Stomach (tissue), 8 donors: ENCODE measurements at regions not wholly inside any gene's neighbourhood (a gene's known extent, or its start where the extent isn't known, plus 50 kb on each side); places are given as distances from the start of the nearest gene placed in this dataset.

Experiments used
- DNase-seq, 2 donors: peaks; one replicate each; pipeline versions ENCODE4 v3.0.0 to v3.0.0-alpha.2; 2013 to 2019
- H3K27ac ChIP-seq, 5 donors: fragments of 200-600 bp in 4 of 5; sonication (generic) in 4 of 5; one replicate each; pipeline ENCODE4 v1.5.1; 2013 to 2019; ENCODE audit warnings: mild to moderate bottlenecking in 1 of 5, moderate library complexity in 1 of 5
- H3K27me3 ChIP-seq, 3 donors: fragments of 200-600 bp; sonication (generic); one replicate each; pipeline ENCODE4 v1.5.1; 2017 to 2019; ENCODE audit warnings: mixed run types in 1 of 3
- H3K36me3 ChIP-seq, 4 donors: fragments of 200-600 bp; sonication (generic); 1 replicate in 3 of 4; 2 replicates in 1 of 4; pipeline ENCODE4 v1.5.1; 2016 to 2019
- H3K4me1 ChIP-seq, 4 donors: fragments of 200-600 bp; sonication (generic); one replicate each; pipeline ENCODE4 v1.5.1; 2016 to 2019
- H3K4me3 ChIP-seq, 4 donors: fragments of 200-600 bp; sonication (generic) in 3 of 4; one replicate each; pipeline ENCODE4 v1.5.1; 2016 to 2019; ENCODE audit warnings: mild to moderate bottlenecking in 1 of 4
- H3K9me3 ChIP-seq, 4 donors: fragments of 200-600 bp; sonication (generic); one replicate each; pipeline ENCODE4 v1.5.1; 2016 to 2019
- EP300 ChIP-seq: sonication (generic); formaldehyde crosslinking; IDR thresholded peaks from one replicate; pipeline ENCODE4 v1.6.1; 2017; ENCODE audit warnings: antibody characterized with exemption
- POLR2A ChIP-seq, 4 donors: fragments of 450-650 bp; IDR thresholded peaks; one replicate each; pipeline ENCODE4 v1.6.1; 2016; ENCODE audit warnings: antibody characterized with exemption in 4 of 4, control low read depth in 2 of 4, mild to moderate bottlenecking in 1 of 4, moderate library complexity in 1 of 4
- POLR2AphosphoS5 ChIP-seq, 3 donors: sonication (generic); formaldehyde crosslinking; IDR thresholded peaks; one replicate each; pipeline ENCODE4 v1.6.1; 2016; ENCODE audit warnings: antibody characterized with exemption in 3 of 3
- WGBS, 5 donors: extraction: QIAGEN DNeasy Blood & Tissue Kit in 3 of 5; methylation state at CpG; one replicate each; pipeline versions ENCODE4 v1.1.5 to v1.1.7; 2013 to 2018; 5-methylcytosine and 5-hydroxymethylcytosine counted together
- intact Hi-C: fragments of 100-400 bp; cut with DNase I; formaldehyde crosslinking; loops from one replicate; pipeline ENCODE4 v1.15.1; 2023; ENCODE audit warnings: low total_unique reads
- TF ChIP-seq, protein P1 (sequence below), 7 experiments: fragments of 450-650 bp in 4 of 7; fragments of 200-600 bp in 3 of 7; sonication (generic) in 3 of 7; IDR thresholded peaks; one replicate each; pipeline ENCODE4 v1.5.1; 2016 to 2019; ENCODE audit warnings: antibody characterized with exemption in 7 of 7, control low read depth in 2 of 7, mild to moderate bottlenecking in 1 of 7
- donor health status: healthy with polysubstance abuse.
- donor health status: Bipolar disorder and iron deficiency.
- donor health status: healthy.

DNA sequence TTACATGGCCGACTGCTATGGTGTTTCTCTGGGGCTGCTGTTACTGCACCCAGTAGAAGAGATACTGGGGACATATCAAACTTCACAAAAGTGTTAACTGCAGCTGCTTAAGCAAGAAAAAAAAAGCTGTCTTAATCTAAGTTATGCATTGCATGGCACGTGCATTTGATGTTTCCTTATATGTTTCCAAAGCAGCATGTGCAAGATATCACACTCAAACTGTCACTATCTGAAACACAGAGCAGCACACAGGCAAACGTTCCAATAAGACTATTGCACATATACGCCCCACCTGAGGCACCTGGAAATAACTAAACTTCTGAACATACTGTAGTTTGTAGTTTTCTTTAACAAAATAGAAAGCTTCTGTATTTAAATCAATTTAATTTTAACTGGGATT, 671.4 kb upstream of the ADGRL2 start:
- intact Hi-C loops: no loop called here
- Histone ChIP-seq H3K36me3 (no peaks in the 10 kb centered on the region), H3K4me3 (no peak overlapping the region), H3K27me3 (no peaks in the 10 kb centered on the region), H3K27ac (no peak overlapping the region), H3K4me1 (peaks cover 0 to 10% (median 0%) of the 10 kb centered on the region in 4 donors), H3K9me3 (no peaks in the 10 kb centered on the region)
- TF ChIP-seq EP300 (no peak), POLR2AphosphoS5 (IDR thresholded peaks at IDR 0.05) (no peak), POLR2A (IDR thresholded peaks at IDR 0.05) (no peak)
- TF ChIP-seq, protein P1, sequence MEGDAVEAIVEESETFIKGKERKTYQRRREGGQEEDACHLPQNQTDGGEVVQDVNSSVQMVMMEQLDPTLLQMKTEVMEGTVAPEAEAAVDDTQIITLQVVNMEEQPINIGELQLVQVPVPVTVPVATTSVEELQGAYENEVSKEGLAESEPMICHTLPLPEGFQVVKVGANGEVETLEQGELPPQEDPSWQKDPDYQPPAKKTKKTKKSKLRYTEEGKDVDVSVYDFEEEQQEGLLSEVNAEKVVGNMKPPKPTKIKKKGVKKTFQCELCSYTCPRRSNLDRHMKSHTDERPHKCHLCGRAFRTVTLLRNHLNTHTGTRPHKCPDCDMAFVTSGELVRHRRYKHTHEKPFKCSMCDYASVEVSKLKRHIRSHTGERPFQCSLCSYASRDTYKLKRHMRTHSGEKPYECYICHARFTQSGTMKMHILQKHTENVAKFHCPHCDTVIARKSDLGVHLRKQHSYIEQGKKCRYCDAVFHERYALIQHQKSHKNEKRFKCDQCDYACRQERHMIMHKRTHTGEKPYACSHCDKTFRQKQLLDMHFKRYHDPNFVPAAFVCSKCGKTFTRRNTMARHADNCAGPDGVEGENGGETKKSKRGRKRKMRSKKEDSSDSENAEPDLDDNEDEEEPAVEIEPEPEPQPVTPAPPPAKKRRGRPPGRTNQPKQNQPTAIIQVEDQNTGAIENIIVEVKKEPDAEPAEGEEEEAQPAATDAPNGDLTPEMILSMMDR (IDR thresholded peaks at IDR 0.05): no peak
- peak in 1 of 2 donors; percentile 51 for DNase-seq
- 55 to 62% (median 58%) methylated on average over 4 of the region's 4 CpGs for WGBS, 5 donors

DNA sequence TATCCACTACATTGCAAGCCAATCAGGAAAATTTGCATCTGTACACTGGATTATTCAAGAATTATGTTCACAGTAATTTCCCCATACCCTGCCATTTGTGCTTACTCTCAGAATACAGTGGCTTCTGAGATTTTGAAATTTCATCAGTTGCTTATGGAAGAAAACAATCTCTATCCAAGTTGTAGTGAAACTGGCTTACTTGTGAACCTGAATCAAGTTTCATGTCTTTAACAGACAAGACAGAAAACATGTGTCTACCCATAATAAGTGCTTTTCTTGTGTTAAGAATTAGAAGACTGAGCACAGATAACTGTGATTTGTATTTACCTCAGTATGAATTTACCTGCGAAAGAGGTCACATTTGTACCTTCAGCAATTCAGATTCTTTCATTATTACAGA, 672.7 kb upstream of the ADGRL2 start:
- Histone ChIP-seq H3K4me1 (peaks cover 0 to 10% (median 0%) of the 10 kb centered on the region in 4 donors), H3K27me3 (no peaks in the 10 kb centered on the region), H3K36me3 (no peaks in the 10 kb centered on the region), H3K27ac (no peak overlapping the region), H3K9me3 (no peaks in the 10 kb centered on the region), H3K4me3 (no peak overlapping the region)
- DNase-seq: no peak
- 93 to 96% (median 94%) methylated on average over 1 of the region's 1 CpG for WGBS, 5 donors
- TF ChIP-seq, protein P1 (IDR thresholded peaks at IDR 0.05): no peak
- intact Hi-C loops: no loop called here

DNA sequence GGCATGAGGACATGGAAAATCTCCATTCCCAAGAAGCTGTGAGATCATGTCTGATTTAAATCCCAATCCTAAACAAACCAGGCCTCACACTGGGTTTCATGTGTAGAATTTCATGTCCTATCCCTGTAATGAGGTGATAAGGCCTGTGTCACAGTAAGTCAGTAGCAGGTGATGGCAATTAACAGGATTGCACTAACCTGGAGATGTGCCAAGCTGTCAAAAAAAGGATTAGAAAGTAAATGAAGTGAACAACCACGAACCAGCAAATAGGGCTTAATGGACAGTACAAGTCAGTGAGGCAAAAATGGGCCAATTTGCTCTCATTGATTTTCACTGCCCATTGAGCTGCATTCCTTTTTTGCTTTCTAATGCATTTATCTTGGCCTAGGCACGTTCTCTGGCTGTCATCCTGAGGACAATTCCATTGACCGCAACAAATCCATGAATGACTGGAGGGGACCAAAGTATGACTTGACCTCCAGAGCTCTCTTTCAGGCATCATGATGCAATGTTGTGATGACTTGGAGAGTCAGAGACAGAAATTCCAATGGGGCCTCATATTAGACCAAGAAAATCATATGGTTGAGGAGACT, 673.6 kb upstream of the ADGRL2 start:
- H3K27me3 ChIP-seq: no peaks in the 10 kb centered on the region
- H3K27ac ChIP-seq: no peak overlapping the region
- H3K36me3 ChIP-seq: no peaks in the 10 kb centered on the region
- TF ChIP-seq POLR2AphosphoS5 (IDR thresholded peaks at IDR 0.05): no peak
- H3K4me1 ChIP-seq: peaks cover 0 to 10% (median 0%) of the 10 kb centered on the region in 4 donors
- DNase-seq: peak in 1 of 2 donors; percentile 68
- intact Hi-C loops: no loop called here
- WGBS, 5 donors: 50 to 59% (median 55%) methylated on average over 3 of the region's 3 CpGs
- no peak overlapping the region for H3K4me3 ChIP-seq
- no peaks in the 10 kb centered on the region for H3K9me3 ChIP-seq

DNA sequence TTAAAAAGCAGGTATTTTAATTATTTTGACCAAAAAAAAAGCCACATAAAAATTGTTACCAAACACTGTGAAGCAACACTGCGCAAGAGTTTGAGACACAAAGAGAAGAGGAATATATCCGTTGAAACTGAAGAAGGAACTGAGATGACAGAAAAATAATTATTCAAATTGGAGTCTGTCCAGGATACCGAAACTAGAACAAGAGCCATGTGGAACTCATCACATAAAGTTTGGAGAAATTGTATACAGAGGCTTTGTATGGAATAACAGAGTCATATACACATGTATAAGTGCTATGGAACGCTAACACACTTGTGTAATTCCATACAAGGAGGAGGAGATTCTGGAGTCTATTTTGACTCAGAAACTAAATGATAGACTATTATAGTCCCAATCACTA, 675.1 kb upstream of the ADGRL2 start:
- intact Hi-C loops: no loop called here
- peak in 1 of 2 donors; percentile 70 for DNase-seq
- 59 to 83% (median 70%) methylated on average over 4 of the region's 4 CpGs for WGBS, 5 donors
- Histone ChIP-seq H3K27me3 (no peaks in the 10 kb centered on the region), H3K9me3 (no peaks in the 10 kb centered on the region), H3K27ac (no peak overlapping the region), H3K36me3 (no peaks in the 10 kb centered on the region), H3K4me1 (peaks cover 0 to 10% (median 0%) of the 10 kb centered on the region in 4 donors), H3K4me3 (no peak overlapping the region)
- TF ChIP-seq EP300: no peak
- TF ChIP-seq, protein P1 (IDR thresholded peaks at IDR 0.05): no peak
- TF ChIP-seq POLR2A (IDR thresholded peaks at IDR 0.05): no peak
- TF ChIP-seq POLR2AphosphoS5 (IDR thresholded peaks at IDR 0.05): no peak

DNA sequence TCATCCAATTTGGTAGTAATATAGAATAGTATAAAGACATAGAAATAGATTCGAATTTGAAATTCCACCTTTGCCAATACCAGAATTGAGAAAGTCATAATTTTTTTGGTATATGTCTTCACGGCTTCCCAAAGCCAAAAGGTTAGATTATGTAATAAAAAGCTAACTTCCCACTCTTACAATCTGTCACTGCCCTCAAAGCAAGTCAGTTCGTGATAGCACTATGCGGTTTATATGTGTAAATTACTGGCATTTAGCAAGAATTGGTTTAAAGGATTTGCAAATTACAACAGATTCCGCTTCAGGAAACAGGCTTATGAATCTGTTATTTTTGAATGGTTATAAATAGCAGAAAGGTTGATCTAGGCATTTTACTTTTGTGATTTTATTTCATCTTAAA, 679.4 kb upstream of the ADGRL2 start:
- 80 to 86% (median 82%) methylated on average over 5 of the region's 5 CpGs for WGBS, 5 donors

More for the DNA sequence above, 679.4 kb upstream of the ADGRL2 start:
- Histone ChIP-seq H3K27ac (no peak overlapping the region), H3K9me3 (no peaks in the 10 kb centered on the region), H3K4me1 (peaks cover 0 to 6% (median 0%) of the 10 kb centered on the region in 4 donors), H3K27me3 (no peaks in the 10 kb centered on the region), H3K4me3 (no peak overlapping the region), H3K36me3 (no peaks in the 10 kb centered on the region)
- DNase-seq: no peak
- intact Hi-C loops: no loop called here
- no peak for TF ChIP-seq POLR2AphosphoS5 (IDR thresholded peaks at IDR 0.05)
- TF ChIP-seq POLR2A (IDR thresholded peaks at IDR 0.05): no peak
- no peak for TF ChIP-seq EP300
